GM23338 (cell line): ENCODE measurements at regions not wholly inside any gene's neighbourhood (a gene's known extent, or its start where the extent isn't known, plus 50 kb on each side); places are given as distances from the start of the nearest gene placed in this dataset.

Source experiments
- ATAC-seq: fragments of 200-7000 bp; cut with Tn5 transposase; 3 replicates; pipeline ENCODE4 v1.9.1; 2020
- DNase-seq: peaks from one replicate; pipeline ENCODE4 v3.0.0-alpha.2; 2015; ENCODE audit warnings: low spot score
- H2AFZ ChIP-seq: fragments of 200-600 bp; sonication (generic); 2 replicates; pipeline ENCODE4 v1.8.0; 2016; ENCODE audit warnings: antibody characterized with exemption, mild to moderate bottlenecking, moderate library complexity
- H3F3A ChIP-seq: fragments of 200-600 bp; sonication (generic); replicated peaks from 2 replicates; pipeline ENCODE4 v1.8.0; 2017; ENCODE audit warnings: antibody characterized with exemption, mixed run types, low read depth
- H3K27ac ChIP-seq: fragments of 200-600 bp; sonication (generic); 2 replicates; pipeline ENCODE4 v1.6.1; 2016; ENCODE audit warnings: low read depth
- H3K27me3 ChIP-seq: fragments of 200-600 bp; sonication (generic); 2 replicates; pipeline ENCODE4 v1.8.0; 2016; ENCODE audit warnings: mild to moderate bottlenecking, mixed run types, moderate library complexity; ENCODE audit not compliant: insufficient read depth
- H3K36me3 ChIP-seq: fragments of 200-600 bp; sonication (generic); 2 replicates; pipeline ENCODE4 v1.8.0; 2016; ENCODE audit warnings: mild to moderate bottlenecking; ENCODE audit not compliant: insufficient read depth
- H3K4me1 ChIP-seq: fragments of 200-600 bp; sonication (generic); 2 replicates; pipeline ENCODE4 v1.8.0; 2016; ENCODE audit warnings: mild to moderate bottlenecking, moderate library complexity; ENCODE audit not compliant: insufficient read depth
- H3K4me2 ChIP-seq: fragments of 200-600 bp; sonication (generic); 2 replicates; pipeline ENCODE4 v1.7.1; 2017; ENCODE audit warnings: mixed run types
- H3K4me3 ChIP-seq: fragments of 200-600 bp; sonication (generic); 2 replicates; pipeline ENCODE4 v1.6.1; 2016; ENCODE audit warnings: mixed run types
- H3K79me2 ChIP-seq: fragments of 200-600 bp; sonication (generic); replicated peaks from 2 replicates; pipeline ENCODE4 v1.8.0; 2017; ENCODE audit warnings: mild to moderate bottlenecking; ENCODE audit not compliant: insufficient read depth
- H3K9me2 ChIP-seq: fragments of 200-600 bp; sonication (generic); 2 replicates; pipeline ENCODE4 v1.8.0; 2017; ENCODE audit not compliant: insufficient read depth
- H4K20me1 ChIP-seq: fragments of 200-600 bp; sonication (generic); replicated peaks from 2 replicates; pipeline ENCODE4 v1.8.0; 2017; ENCODE audit warnings: mild to moderate bottlenecking; ENCODE audit not compliant: insufficient read depth
- H3K27ac Mint-ChIP-seq: 2 replicates; pipeline ENCODE4 v1.8.0; 2020; ENCODE audit warnings: inconsistent platforms, mild to moderate bottlenecking, moderate library complexity, mixed read lengths
- H3K27me3 Mint-ChIP-seq: 3 replicates; pipeline ENCODE4 v1.8.0; 2022; ENCODE audit warnings: low read depth, mild to moderate bottlenecking, moderate library complexity, mixed read lengths, inconsistent platforms; ENCODE audit not compliant: insufficient read depth, poor library complexity
- H3K36me3 Mint-ChIP-seq: 3 replicates; pipeline ENCODE4 v1.8.0; 2021; ENCODE audit warnings: low read depth, mild to moderate bottlenecking, inconsistent platforms, moderate library complexity, mixed read lengths
- H3K4me1 Mint-ChIP-seq: 3 replicates; pipeline ENCODE4 v1.8.0; 2020; ENCODE audit warnings: mild to moderate bottlenecking, inconsistent platforms, mixed read lengths
- H3K4me3 Mint-ChIP-seq: 3 replicates; pipeline ENCODE4 v1.8.0; 2021; ENCODE audit warnings: moderate library complexity, mild to moderate bottlenecking, inconsistent platforms, mixed read lengths
- H3K9me3 Mint-ChIP-seq: 3 replicates; pipeline ENCODE4 v1.8.0; 2020; ENCODE audit warnings: moderate library complexity, mild to moderate bottlenecking, inconsistent platforms, mixed read lengths
- CREB1 ChIP-seq: fragments of 250-450 bp; sonication (Bioruptor Pico); IDR thresholded peaks from 2 replicates; pipeline ENCODE4 v1.5.0; 2020; ENCODE audit warnings: low read depth, mild to moderate bottlenecking, moderate library complexity
- ETS1 ChIP-seq: IDR thresholded peaks from 2 replicates; pipeline ENCODE4 v1.6.1; 2016; ENCODE audit warnings: antibody characterized with exemption
- EZH2 ChIP-seq: fragments of 200-600 bp; sonication (generic); IDR thresholded peaks from one replicate; pipeline ENCODE4 v1.8.0; 2017; ENCODE audit warnings: antibody characterized with exemption, mild to moderate bottlenecking, low read depth; ENCODE audit not compliant: unreplicated experiment
- EZH2phosphoT487 ChIP-seq: fragments of 200-600 bp; sonication (generic); IDR thresholded peaks from one replicate; pipeline ENCODE4 v1.8.1; 2018; ENCODE audit warnings: antibody characterized with exemption; ENCODE audit not compliant: unreplicated experiment
- POLR2AphosphoS5 ChIP-seq: IDR thresholded peaks from 2 replicates; pipeline ENCODE4 v1.6.1; 2016; ENCODE audit warnings: antibody characterized with exemption, low read depth
- ZNF331 ChIP-seq: fragments of 250-450 bp; sonication (Bioruptor Pico); IDR thresholded peaks from 2 replicates; pipeline ENCODE4 v1.5.0; 2020; ENCODE audit warnings: low read depth, mild to moderate bottlenecking, moderate library complexity
- ZNF462 ChIP-seq: fragments of 250-450 bp; sonication (Bioruptor Pico); IDR thresholded peaks from 2 replicates; pipeline ENCODE4 v1.5.0; 2020; ENCODE audit warnings: mild to moderate bottlenecking, moderate library complexity

- peaks cover 7% of the 10 kb centered on the region; the same call in 2 of the 3 replicates for H3K9me3 Mint-ChIP-seq
- Histone ChIP-seq H3K27ac (no peak overlapping the region), H2AFZ (no peak overlapping the region), H3K4me2 (no peak overlapping the region), H3K36me3 (no peaks in the 10 kb centered on the region; the same call in 1 of the 2 replicates), H3K4me1 (no peaks in the 10 kb centered on the region), H4K20me1 (no peaks in the 10 kb centered on the region), H3K9me2 (peaks cover 4% of the 10 kb centered on the region; the same call in 1 of the 2 replicates), H3K4me3 (no peak overlapping the region), H3K79me2 (no peaks in the 10 kb centered on the region), H3F3A (no peaks in the 10 kb centered on the region), H3K27me3 (no peaks in the 10 kb centered on the region)
- no peaks in the 10 kb centered on the region for H3K36me3 Mint-ChIP-seq
- H3K27me3 Mint-ChIP-seq, result no peaks in the 10 kb centered on the region
- H3K27ac Mint-ChIP-seq, result no peak overlapping the region
- H3K4me1 Mint-ChIP-seq, result no peaks in the 10 kb centered on the region
- no peak for ATAC-seq
- no peak for DNase-seq
- H3K4me3 Mint-ChIP-seq, result no peak overlapping the region
- TF ChIP-seq CREB1 (CRISPR knock-in tag) (no peak), ZNF462 (CRISPR knock-in tag) (no peak), ETS1 (no peak), EZH2phosphoT487 (no peak)
Observed at GRCh38 chr5:97670447-97670846, 487.4 kb upstream of the RIOK2 start.

- Mint-ChIP-seq H3K4me3 (no peak overlapping the region), H3K9me3 (peaks cover 20% of the 10 kb centered on the region; the same call in 2 of the 3 replicates), H3K4me1 (no peaks in the 10 kb centered on the region), H3K27ac (no peak overlapping the region), H3K27me3 (no peaks in the 10 kb centered on the region), H3K36me3 (no peaks in the 10 kb centered on the region)
- no peak overlapping the region for H3K27ac ChIP-seq
- H2AFZ ChIP-seq, result no peak overlapping the region
- no peaks in the 10 kb centered on the region for H3K4me1 ChIP-seq
- ATAC-seq (no peak), DNase-seq (no peak)
- H4K20me1 ChIP-seq, result no peaks in the 10 kb centered on the region
- H3K4me3 ChIP-seq, result no peak overlapping the region
- no peaks in the 10 kb centered on the region; the same call in 1 of the 2 replicates for H3K36me3 ChIP-seq
- H3K4me2 ChIP-seq, result no peak overlapping the region
- H3K27me3 ChIP-seq, result no peaks in the 10 kb centered on the region
- peaks cover 4% of the 10 kb centered on the region; the same call in 1 of the 2 replicates for H3K9me2 ChIP-seq
- H3F3A ChIP-seq, result no peaks in the 10 kb centered on the region
- H3K79me2 ChIP-seq, result no peaks in the 10 kb centered on the region
- TF ChIP-seq POLR2AphosphoS5 (no peak), ZNF331 (CRISPR knock-in tag) (no peak), EZH2 (no peak)
Observed at GRCh38 chr5:97676608-97677007, 493.6 kb upstream of the RIOK2 start.
